Astrocyte (in vitro differentiated cells and primary cell): ENCODE measurements at regions not wholly inside any gene's neighbourhood (a gene's known extent, or its start where the extent isn't known, plus 50 kb on each side); places are given as distances from the start of the nearest gene placed in this dataset.

ENCODE experiments used
- CTCF ChIP-seq: IDR thresholded peaks from 2 replicates; pipeline ENCODE4 v1.5.1; 2011; ENCODE audit warnings: low read depth, mild to moderate bottlenecking, inconsistent platforms, low read length, moderate library complexity; ENCODE audit not compliant: insufficient read depth
- EZH2 ChIP-seq: IDR thresholded peaks from 2 replicates; pipeline ENCODE4 v1.6.1; 2012; ENCODE audit warnings: mild to moderate bottlenecking, low read length, inconsistent platforms; ENCODE audit not compliant: insufficient read depth

- TF ChIP-seq CTCF (no peak), EZH2 (no peak)
Measured at GRCh38 chr4:18444206-18444605, 422.7 kb upstream of the LCORL start.
